ENCODE measurements at regions not wholly inside any gene's neighbourhood (a gene's known extent, or its start where the extent isn't known, plus 50 kb on each side); places are given as distances from the start of the nearest gene placed in this dataset.
"Not testable (repeated sequence)": the region's sequence is repeated elsewhere in the genome, so short reads cannot be mapped to it uniquely, and the experiment has no call there.

- no peak for DNase-seq
Observed at GRCh38 chr14:62432955-62433354, 612.3 kb downstream of the KCNH5 start.

DNA sequence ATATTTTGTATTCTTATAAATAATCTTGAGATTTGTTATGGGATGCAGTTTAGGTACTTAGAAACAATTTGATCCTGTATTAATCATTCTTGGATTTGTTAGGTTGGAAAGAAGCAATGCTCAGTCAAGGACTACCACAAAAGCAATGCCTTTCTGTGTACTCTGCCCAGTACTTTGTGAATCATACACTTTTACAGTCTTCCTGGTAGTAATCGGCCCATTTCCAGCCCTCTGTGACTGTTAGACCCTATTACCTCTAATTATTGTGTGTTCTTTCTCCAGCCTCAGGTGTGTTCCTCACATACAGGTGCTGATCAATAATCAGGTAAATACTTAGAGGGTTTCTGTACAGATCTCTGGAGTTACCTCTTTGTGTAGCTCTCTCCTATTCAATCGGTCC is 609.0 kb downstream of the KCNH5 start:
- no peak for DNase-seq

DNA sequence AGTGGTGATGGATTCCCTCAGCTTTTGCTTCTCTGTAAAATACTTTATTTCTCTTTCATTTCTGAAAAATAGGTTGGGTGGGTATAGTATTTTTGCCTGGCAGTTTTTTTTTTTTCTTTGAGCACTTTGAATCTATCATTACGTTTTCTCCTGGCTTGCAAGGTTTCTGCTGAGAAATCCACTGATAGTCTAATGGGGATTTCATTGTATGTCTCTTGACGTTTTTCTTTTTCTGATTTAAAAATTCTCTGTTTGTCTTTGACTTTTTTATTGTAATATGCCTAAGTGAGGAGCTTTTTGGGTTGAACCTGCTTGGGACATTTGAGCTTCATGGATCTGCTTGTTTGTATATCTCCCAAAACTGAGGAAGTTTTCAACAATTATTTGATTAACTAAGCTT is 606.0 kb downstream of the KCNH5 start:
- DNase-seq, result no peak

DNA sequence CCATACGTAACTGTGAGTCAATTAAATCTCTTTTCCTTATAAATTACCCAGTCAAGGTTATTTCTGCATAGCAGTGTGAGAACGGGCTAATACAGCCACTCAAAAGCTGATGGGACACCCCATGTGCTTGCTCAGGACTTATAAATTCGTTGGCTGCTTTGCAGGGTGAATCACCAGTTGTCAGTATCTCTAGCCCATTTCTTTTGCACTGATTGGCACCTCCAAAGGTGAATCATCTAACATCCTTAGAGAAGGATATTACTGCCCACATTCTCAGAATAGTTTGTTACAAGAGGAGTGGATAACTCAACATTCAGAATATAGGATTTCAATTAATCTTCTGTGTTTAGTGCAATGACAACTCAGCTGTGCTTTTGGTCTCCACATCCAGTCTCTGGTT is 601.5 kb downstream of the KCNH5 start:
- peak; percentile 68 for DNase-seq

DNA sequence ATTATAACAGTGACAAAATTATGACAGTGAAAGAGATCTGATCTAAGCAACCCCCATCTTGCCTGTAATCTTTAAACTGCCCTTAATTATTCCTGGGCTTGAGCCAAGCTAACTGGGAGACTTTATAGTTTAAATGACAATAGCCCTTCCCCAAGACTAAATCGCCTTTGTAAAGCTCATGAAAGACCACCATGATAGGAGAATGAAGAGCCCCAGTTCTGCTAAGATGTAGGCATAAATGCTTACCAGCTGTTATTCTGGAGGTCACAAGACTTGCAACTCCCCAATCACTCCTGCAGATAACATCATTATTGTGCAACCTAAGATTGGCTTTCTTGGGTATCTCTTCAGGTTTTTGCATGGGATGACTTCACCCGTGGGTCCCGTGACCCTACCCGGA is 599.7 kb downstream of the KCNH5 start:
- DNase-seq, result no peak

GRCh38 chr14:62451221-62451620 is 594.0 kb downstream of the KCNH5 start:
- no peak for DNase-seq

DNA sequence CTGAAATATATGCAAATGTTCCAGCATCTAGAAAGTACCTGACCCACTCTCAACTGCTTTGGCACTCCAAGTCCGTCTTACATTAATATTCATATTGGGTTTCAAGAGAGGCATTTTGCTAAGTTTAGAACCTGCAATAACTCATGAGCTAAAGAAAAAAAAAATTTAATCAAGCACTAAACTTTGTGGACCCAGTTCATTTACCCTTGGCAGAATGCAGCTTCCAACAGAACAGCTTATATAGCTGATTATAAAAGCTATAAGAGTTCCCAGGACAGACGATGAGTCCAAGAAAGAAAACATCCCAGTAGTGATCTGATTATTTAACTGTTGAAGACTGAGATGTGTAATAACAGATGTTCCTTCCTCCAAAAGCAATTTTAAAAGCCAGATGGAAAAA is 592.0 kb downstream of the KCNH5 start:
- no peak for DNase-seq

GRCh38 chr14:62455446-62455845 is 589.8 kb downstream of the KCNH5 start:
- DNase-seq, result no peak

DNA sequence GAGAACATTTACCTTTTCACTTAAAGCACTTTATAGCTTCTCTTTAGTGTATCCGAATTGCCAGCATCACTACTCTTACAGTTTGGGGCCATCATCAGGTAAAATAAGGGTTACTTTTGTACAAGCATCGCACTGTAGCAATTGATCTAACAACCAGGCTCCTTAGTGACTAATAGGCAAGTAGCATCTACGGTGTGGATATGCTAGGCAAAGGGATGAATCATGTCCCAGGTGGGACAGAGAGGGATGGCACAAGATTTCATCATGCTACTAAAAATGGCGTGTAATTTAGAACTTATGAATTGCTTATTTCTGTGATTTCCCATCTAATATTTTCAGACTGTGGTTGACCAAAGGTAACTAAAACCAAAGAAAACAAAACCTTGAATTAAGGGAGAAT is 582.3 kb downstream of the KCNH5 start:
- DNase-seq, result no peak

- DNase-seq, result no peak
Observed at GRCh38 chr14:62468946-62469345, 576.3 kb downstream of the KCNH5 start.

DNA sequence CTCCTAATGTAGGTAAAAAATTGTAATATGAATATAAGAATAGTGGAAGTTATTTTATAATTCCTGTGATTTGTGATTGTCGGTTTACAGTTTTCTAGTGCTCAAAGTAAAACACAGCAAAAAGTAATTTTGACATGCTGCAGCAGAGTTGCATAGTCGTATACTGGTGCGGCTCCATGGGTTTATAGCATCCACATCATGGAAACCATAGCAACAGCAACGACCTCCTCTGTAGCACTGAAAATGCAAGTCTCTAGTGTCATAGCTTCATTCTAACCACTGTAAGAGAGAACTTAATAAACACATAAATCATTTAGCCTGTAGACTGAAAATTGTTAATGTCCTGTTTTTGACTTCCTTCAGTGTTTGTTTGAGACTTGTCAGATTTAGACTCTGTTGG is 574.3 kb downstream of the KCNH5 start:
- no peak for DNase-seq

- DNase-seq, result no peak
Observed at GRCh38 chr14:62491146-62491545, 554.1 kb downstream of the KCNH5 start.

DNA sequence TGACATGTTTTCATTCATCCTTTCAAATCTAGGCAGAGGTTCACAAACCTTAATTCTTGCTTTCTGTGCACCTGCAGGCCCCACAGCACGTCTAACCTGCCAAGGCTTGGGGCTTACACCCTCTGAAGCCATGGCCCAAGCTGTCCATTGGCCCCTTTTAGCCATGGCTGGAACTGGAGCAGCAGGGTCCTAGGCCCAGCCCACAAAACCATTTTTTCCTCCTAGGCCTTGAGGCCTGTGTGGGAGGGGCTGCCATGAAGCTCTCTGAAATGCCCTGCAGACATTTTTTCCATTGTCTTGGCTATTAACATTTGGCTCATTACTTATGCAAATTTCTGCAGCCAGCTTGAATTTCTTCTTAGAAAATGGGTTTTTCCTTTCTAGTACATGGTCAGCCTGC is 547.5 kb downstream of the KCNH5 start:
- no peak for DNase-seq

DNA sequence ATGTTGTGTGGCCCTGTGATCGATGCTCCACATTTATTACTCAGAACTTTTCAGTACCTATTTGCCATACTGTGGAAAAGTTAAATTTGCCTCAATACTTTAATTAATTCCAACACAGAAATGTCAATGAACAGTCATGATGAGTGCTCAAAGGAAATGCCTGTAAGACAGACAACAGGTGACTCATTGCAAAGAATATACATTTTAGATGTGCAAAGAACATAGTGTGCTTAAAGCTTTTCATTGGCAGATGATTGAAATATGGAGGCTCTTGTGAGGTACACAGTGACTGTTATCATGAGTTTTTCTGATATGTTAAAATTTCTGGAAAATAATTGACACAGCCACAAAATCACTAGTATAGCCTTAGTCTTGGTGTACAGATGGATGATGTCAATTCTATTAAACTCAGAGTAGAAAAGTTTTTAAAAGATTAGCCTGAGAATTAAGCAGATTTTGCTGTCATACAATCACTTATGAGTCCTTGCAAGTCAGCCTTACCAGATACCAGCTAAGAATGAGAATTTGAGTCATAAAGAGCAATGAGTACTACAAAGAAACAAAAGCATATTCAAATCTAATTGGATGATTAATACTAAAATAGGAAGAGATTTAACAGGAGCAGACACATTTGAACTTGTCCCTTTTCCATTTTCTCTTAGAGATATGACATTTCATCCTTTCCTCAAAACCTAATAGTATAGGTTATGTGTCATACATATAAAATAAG is 544.1 kb downstream of the KCNH5 start:
- no peak for DNase-seq

- no peak for DNase-seq
Observed at GRCh38 chr14:62505045-62505444, 540.2 kb downstream of the KCNH5 start.

DNA sequence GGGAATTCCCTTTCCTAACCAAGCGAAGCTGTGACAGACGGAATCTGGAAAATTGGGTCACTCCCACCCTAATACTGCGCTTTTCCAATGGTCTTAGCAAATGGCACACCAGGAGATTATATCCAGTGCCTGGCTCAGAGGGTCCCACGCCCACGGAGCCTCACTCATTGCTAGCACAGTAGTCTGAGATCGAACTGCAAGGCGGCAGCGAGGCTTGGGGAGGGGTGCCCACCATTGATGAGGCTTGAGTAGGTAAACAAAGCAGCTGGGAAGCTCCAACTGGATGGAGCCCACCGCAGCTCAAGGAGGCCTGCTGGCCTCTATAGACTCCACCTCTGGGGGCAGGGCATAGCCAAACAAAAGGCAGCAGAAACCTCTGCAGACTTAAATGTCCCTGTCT is 523.9 kb downstream of the KCNH5 start:
- not testable (repeated sequence) for DNase-seq

DNA sequence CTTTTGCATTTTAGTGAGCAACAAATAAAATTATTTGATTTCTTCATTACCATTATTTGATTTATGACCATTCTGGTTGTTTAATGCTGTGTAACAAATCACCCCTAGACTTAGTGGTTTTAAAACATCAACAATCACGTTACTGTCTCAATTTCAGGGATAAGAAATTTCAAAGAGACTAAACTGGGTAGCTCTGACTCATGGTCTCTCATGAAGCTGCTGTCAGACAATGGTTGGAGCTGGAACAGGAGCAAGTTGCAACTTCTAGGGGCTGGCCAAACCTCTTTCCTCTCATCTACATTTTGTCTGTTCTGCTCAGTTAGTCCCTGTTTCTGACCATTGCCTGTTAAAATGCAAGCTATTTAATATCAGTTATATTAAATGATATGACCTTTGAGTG is 517.0 kb downstream of the KCNH5 start:
- DNase-seq, result no peak

DNA sequence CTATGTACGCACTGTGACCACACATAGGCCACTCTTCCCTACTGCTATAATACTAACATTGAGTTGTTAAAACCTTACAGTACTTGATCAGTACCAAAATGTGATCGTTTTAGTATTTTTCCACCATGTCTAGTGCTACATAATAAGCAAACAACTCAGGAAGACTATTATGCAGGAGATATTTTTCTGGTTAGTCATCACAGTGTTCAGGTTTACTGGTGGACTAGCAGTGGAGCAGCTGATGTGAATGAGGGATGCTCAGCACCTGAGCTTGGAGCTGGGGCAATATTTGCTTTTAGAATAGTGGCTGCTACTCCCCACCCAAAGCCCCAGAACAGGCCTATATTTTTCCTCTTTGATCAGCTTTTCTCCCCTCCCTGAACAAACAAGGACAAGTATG is 513.1 kb downstream of the KCNH5 start:
- DNase-seq, result no peak

DNA sequence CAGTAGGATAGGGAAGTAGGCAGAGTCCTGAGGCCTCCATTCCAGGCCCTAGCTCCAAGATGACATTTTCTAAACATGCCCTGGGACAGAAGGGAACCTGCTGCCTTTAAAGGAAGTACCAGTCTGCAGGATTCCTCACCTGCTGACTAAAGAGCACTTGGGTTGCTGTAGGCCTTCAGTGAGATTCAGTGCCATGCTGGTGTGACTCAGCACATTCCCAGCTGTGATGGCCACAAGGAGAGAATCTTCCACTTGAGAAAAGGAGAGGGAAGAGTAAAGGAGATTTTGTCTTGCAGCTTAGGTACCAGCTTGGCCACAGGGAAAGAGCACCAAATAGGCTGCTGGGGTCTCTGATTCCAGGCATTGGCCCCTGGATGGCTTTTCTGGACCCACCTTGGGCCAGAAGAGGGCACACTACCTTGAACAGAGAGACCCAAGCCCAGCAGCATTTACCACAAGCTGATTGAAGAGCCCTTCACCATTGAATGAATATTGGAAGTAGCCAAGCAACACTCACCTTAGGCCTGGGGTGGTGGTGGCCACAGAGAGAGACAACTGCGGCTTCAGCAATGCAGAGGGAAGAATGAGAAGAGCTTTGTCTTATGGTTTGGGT is 498.3 kb downstream of the KCNH5 start:
- DNase-seq, result no peak

GRCh38 chr14:62557416-62557815 is 487.8 kb downstream of the KCNH5 start:
- no peak for DNase-seq

DNA sequence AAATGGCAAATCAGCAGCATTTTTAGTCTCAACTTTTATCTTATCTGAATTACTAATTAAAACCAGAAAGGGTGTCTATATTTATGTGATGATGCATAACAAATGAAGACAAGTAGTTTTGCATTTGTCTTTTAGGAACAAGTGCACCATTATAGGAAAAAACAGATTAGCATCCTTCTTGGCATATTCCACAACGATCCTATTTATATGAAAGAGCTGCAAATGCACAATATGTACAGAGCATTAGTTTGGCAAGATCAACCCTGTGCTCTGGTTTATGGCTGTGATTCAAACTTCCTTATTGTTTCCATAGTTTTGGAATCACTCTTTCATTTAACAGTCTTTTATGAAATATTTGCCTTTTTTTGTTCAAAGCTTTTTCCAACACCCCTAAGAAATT is 486.8 kb downstream of the KCNH5 start:
- DNase-seq, result no peak

GRCh38 chr14:62585247-62585646 is 460.0 kb downstream of the KCNH5 start:
- DNase-seq, result no peak

DNA sequence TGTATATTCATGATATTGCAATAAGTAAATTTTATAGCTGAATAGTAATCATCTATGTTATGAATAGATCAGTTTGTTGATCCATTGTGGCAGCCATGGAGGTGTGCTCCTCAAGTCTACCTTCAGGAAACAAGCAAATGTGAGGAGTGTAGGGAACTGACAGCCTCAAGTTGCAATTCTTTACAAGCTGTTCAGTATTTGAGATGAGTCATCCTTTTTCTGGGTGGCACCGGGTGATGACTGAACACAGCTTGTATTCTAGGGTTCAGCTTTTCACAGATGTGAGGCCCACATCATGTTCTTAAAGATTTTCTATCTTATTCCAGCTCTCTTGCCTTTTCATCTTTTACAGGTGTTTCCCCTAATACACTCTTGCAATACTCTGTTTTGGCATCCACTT is 452.4 kb downstream of the KCNH5 start:
- no peak for DNase-seq

DNA sequence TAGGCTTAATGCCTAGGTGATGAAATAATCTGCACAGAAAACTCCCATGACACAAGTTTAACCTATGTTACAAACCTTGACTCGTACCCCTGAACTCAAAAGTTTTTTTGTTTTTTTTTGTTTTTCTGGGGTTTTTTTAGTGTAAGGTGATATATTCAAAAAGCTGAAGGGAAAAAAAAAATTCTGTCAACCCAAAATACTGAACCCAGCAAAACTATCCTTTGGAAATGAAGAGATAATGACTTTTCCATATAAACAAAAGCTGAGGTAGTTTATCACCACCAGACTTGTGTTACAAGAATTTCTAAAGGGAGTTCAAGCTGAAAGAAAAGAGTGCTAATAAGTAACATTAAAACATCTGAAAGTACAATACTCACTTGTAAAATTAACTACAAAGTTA is 448.1 kb downstream of the KCNH5 start:
- no peak for DNase-seq
